CD4-positive, alpha-beta memory T cell (primary cell): ENCODE measurements at regions not wholly inside any gene's neighbourhood (a gene's known extent, or its start where the extent isn't known, plus 50 kb on each side); places are given as distances from the start of the nearest gene placed in this dataset.

Source experiments
- CTCF ChIA-PET: fragments of 350-600 bp; sonication (Branson Sonifier 250); formaldehyde crosslinking; loops from one replicate; lab custom pipeline; 2021; ENCODE audit warnings: inconsistent platforms; ENCODE audit not compliant: partially characterized antibody; lab: Charles Lee
- POLR2A ChIA-PET: fragments of 350-600 bp; sonication (Branson Sonifier 250); formaldehyde crosslinking; loops from one replicate; lab custom pipeline; 2021; ENCODE audit not compliant: partially characterized antibody; lab: Charles Lee
- DNase-seq, 5 donors: peaks; one replicate each; pipeline versions ENCODE4 v3.0.0 to v3.0.0-alpha.2; 2020 to 2022; ENCODE audit warnings: mixed read lengths in 1 of 5
- H3K27ac ChIP-seq: one replicate; pipeline ENCODE4 v1.7.0; 2013; ENCODE audit warnings: low read depth, low read length
- H3K27me3 ChIP-seq: 2 replicates; pipeline ENCODE4 v1.7.0; 2013; ENCODE audit warnings: mild to moderate bottlenecking, low read length, moderate library complexity; ENCODE audit not compliant: insufficient read depth
- H3K36me3 ChIP-seq: 2 replicates; pipeline ENCODE4 v1.7.0; 2013; ENCODE audit warnings: mild to moderate bottlenecking, low read length, moderate library complexity; ENCODE audit not compliant: insufficient read depth
- H3K4me1 ChIP-seq: 2 replicates; pipeline ENCODE4 v1.7.0; 2013; ENCODE audit warnings: mild to moderate bottlenecking, low read length, moderate library complexity; ENCODE audit not compliant: insufficient read depth
- H3K4me3 ChIP-seq, 2 donors: one replicate each; pipeline ENCODE4 v1.7.0; 2013; ENCODE audit warnings: low read length in 2 of 2, mild to moderate bottlenecking in 1 of 2
- H3K9me3 ChIP-seq, 2 donors: one replicate each; pipeline ENCODE4 v1.7.0; 2013; ENCODE audit warnings: low read length in 2 of 2, control low read depth in 1 of 2; ENCODE audit not compliant: control insufficient read depth in 1 of 2
- H3K27ac Mint-ChIP-seq, 7 donors: one replicate each; pipeline ENCODE4 v1.8.0; 2020 to 2021; ENCODE audit warnings: mixed read lengths in 7 of 7, mild to moderate bottlenecking in 6 of 7, inconsistent platforms in 3 of 7, moderate library complexity in 3 of 7
- H3K27me3 Mint-ChIP-seq, 2 donors: one replicate each; pipeline ENCODE4 v1.8.0; 2020 to 2021; ENCODE audit warnings: mixed read lengths in 2 of 2
- H3K36me3 Mint-ChIP-seq, 2 donors: one replicate each; pipeline ENCODE4 v1.8.0; 2020 to 2021; ENCODE audit warnings: mixed read lengths in 2 of 2, inconsistent platforms in 1 of 2, mild to moderate bottlenecking in 1 of 2
- H3K4me1 Mint-ChIP-seq, 4 donors: one replicate each; pipeline ENCODE4 v1.8.0; 2020 to 2021; ENCODE audit warnings: mixed read lengths in 4 of 4, mild to moderate bottlenecking in 1 of 4
- H3K4me3 Mint-ChIP-seq, 8 donors: one replicate each; pipeline ENCODE4 v1.8.0; 2020 to 2021; ENCODE audit warnings: mixed read lengths in 8 of 8, mild to moderate bottlenecking in 7 of 8, moderate library complexity in 6 of 8, inconsistent platforms in 3 of 8
- H3K9me3 Mint-ChIP-seq, 8 donors: one replicate each; pipeline ENCODE4 v1.8.0; 2020 to 2021; ENCODE audit warnings: mixed read lengths in 8 of 8, mild to moderate bottlenecking in 5 of 8, inconsistent platforms in 3 of 8, moderate library complexity in 1 of 8
- intact Hi-C: fragments of 100-400 bp; cut with micrococcal nuclease; formaldehyde crosslinking; loops from one replicate; pipeline ENCODE4 v1.15.1; 2023

DNA sequence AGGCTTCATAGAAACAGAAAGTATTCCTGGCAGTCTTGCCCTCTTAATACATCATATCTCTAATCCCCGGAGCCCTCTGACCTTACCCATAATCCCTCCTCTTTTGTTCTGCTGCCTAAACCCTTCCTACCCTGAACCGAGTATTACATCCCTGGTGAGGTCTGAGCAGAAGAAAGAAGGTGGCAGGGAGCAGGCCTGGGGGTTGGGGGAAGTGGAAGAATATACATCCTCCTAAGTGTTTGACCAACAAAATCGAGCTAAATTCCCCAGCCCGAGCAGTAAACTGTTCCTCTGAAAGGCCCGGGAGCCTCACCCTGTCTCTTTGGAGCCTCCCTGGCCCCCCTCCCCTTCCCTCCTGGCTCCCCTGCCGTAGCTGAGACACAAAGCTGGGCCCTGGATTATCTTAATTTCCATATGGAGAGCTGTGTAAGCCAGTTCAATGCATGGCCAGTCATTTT lies 192.6 kb upstream of the LHX5 start:
- Histone ChIP-seq H3K4me1 (no peaks in the 10 kb centered on the region), H3K27ac (no peak overlapping the region), H3K4me3 (no peak overlapping the region), H3K27me3 (no peaks in the 10 kb centered on the region), H3K9me3 (no peaks in the 10 kb centered on the region), H3K36me3 (no peaks in the 10 kb centered on the region)
- H3K4me1 Mint-ChIP-seq = peaks cover 0 to 2% (median 0%) of the 10 kb centered on the region in 4 donors
- no peak overlapping the region for H3K27ac Mint-ChIP-seq
- CTCF ChIA-PET = no interaction called here
- no peaks in the 10 kb centered on the region for H3K9me3 Mint-ChIP-seq
- peaks cover 14 to 22% of the 10 kb centered on the region in 2 donors for H3K27me3 Mint-ChIP-seq
- H3K36me3 Mint-ChIP-seq = no peaks in the 10 kb centered on the region
- intact Hi-C loops = no loop called here
- POLR2A ChIA-PET = no interaction called here
- DNase-seq = no peak
- H3K4me3 Mint-ChIP-seq = no peak overlapping the region

DNA sequence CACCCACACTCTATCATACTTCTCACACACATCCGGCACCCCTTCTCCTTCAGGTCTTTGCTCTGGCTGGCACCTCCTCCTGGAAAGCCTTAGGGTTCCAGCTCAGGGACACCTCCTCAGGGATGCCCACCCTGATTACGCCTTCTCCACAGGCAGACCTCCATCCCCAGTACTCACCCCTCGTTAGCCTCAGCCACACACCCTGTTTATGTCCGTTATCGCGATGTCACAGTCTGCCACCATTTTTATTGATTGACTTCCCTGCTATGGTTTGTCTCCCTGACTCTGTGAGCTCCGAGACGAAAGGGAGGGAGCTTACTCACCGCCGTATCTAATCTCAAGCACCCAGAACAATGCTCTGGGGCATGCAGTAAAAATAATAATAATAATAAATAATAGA lies 191.7 kb upstream of the LHX5 start:
- Mint-ChIP-seq H3K9me3 (peaks cover 0 to 5% (median 0%) of the 10 kb centered on the region in 8 donors), H3K36me3 (no peaks in the 10 kb centered on the region), H3K4me1 (peaks cover 0 to 2% (median 0%) of the 10 kb centered on the region in 4 donors), H3K27ac (no peak overlapping the region), H3K27me3 (peaks cover 11 to 22% of the 10 kb centered on the region in 2 donors), H3K4me3 (no peak overlapping the region)
- ChIA-PET CTCF (no interaction called here), POLR2A (no interaction called here)
- H3K27ac ChIP-seq = no peak overlapping the region
- no peaks in the 10 kb centered on the region for H3K4me1 ChIP-seq
- H3K4me3 ChIP-seq = no peak overlapping the region
- intact Hi-C loops = no loop called here
- DNase-seq = no peak
- H3K27me3 ChIP-seq = no peaks in the 10 kb centered on the region
- no peaks in the 10 kb centered on the region for H3K9me3 ChIP-seq
- H3K36me3 ChIP-seq = no peaks in the 10 kb centered on the region

DNA sequence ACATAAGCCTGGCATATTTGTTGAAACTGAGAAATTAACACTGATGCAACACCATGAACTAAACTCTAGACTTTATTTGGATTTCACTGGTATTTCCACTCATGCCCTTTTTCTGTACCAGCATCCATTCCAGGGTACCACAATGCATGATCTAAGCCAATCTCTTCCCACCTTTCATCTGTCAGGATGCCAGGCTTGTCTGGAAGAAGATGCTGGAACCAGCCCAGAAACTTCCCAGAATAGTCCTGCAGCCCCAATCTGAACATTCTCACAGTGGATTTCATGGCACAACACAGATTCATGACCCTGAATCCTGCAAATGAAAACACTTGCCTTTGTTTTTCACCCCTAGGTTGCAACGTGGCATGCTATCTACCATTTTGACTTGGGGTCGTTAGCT lies 189.3 kb upstream of the LHX5 start:
- intact Hi-C loops = no loop called here
- Histone ChIP-seq H3K4me3 (no peak overlapping the region), H3K27ac (no peak overlapping the region), H3K9me3 (no peaks in the 10 kb centered on the region), H3K27me3 (no peaks in the 10 kb centered on the region), H3K4me1 (no peaks in the 10 kb centered on the region), H3K36me3 (no peaks in the 10 kb centered on the region)
- Mint-ChIP-seq H3K4me3 (no peak overlapping the region), H3K4me1 (peaks cover 0 to 2% (median 0%) of the 10 kb centered on the region in 4 donors), H3K27me3 (peaks cover 5 to 9% of the 10 kb centered on the region in 2 donors), H3K27ac (no peak overlapping the region), H3K36me3 (no peaks in the 10 kb centered on the region), H3K9me3 (peaks cover 0 to 13% (median 3%) of the 10 kb centered on the region in 8 donors)
- no peak for DNase-seq
- CTCF ChIA-PET = no interaction called here
- POLR2A ChIA-PET = no interaction called here

DNA sequence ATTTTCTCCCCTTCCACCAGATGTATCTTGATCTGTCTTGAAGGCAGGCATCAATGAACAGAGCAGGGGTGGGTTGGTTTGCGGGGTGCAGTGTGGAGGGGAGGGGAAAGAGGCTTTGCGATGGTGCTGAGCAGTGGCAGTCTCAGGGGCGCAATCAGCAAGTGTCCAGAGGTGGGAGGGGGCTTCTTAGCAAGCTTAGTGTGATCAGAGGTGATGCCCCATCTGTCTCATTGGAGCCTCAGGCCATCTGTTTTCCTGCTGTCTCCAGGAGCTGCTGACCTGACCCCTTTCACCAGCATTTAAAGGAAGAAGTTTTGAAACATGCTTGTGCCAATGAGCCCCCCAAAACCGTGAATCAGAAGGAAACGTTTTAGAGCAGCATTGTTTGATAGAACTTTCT lies 187.7 kb upstream of the LHX5 start:
- Mint-ChIP-seq H3K27ac (no peak overlapping the region), H3K9me3 (peaks cover 0 to 25% (median 9%) of the 10 kb centered on the region in 8 donors), H3K36me3 (no peaks in the 10 kb centered on the region), H3K4me3 (no peak overlapping the region), H3K4me1 (no peaks in the 10 kb centered on the region), H3K27me3 (peaks cover 5 to 7% of the 10 kb centered on the region in 2 donors)
- Histone ChIP-seq H3K27me3 (no peaks in the 10 kb centered on the region), H3K9me3 (no peaks in the 10 kb centered on the region), H3K36me3 (no peaks in the 10 kb centered on the region), H3K4me1 (no peaks in the 10 kb centered on the region), H3K27ac (no peak overlapping the region), H3K4me3 (no peak overlapping the region)
- CTCF ChIA-PET = no interaction called here
- intact Hi-C loops = no loop called here
- POLR2A ChIA-PET = no interaction called here
- DNase-seq = no peak

DNA sequence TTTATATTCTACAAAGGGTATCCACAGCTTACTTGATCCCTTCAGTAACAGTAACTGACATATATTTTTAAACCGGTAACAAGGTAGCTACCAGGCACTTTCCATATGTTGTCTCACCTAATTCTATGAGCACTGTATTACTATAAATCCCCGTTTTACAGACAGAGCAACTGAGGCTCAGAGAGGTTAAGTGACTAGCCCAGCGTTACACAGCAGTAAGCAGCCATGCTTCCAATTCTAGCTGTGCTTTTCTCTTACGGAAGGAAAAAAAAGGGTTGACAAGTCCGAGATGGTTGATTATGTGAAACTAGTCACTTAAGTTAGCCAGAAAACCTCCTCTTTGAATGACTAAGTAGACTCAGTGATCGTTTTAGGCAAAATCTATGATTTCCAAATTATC lies 187.3 kb upstream of the LHX5 start:
- CTCF ChIA-PET = no interaction called here

DNA sequence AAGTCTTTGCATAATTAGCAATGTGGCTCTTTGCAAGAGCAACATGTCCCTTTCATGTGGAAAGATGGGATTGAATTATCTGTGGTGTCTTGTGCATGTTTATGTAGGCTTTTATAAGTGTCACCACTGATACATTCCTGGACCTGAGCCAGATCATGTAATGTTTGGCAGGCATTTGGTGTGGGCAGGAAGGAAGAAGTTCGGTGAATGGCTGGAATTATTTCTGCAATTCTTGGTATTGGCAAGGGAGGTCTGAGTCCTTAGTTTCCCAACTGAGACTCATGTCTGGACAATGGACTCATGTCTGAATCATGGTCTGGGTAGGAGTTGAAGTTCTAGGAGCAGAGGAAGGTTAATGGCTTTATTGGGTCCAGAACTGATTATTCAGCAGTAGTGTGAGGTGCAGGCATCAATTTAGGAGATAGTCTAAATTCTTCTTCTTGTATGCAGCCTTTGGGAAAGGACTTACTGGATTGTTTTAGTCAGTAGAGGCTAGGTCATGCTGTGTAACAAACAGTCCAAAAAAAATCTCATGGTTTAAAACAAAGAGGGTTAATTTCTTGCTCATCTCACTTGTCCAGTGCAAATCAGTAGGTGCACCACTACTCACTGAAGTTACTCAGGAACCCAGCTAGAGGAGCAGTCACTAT lies 186.5 kb upstream of the LHX5 start:
- ChIA-PET POLR2A (no interaction called here), CTCF (no interaction called here)
- no peaks in the 10 kb centered on the region for H3K27me3 ChIP-seq
- Mint-ChIP-seq H3K36me3 (peaks cover 0 to 4% of the 10 kb centered on the region in 2 donors), H3K27ac (no peak overlapping the region), H3K9me3 (peaks cover 2 to 35% (median 12%) of the 10 kb centered on the region in 8 donors), H3K4me1 (no peaks in the 10 kb centered on the region), H3K4me3 (no peak overlapping the region), H3K27me3 (peaks cover 5 to 9% of the 10 kb centered on the region in 2 donors)
- no peaks in the 10 kb centered on the region for H3K36me3 ChIP-seq
- DNase-seq = no peak
- no peaks in the 10 kb centered on the region for H3K4me1 ChIP-seq
- no peaks in the 10 kb centered on the region for H3K9me3 ChIP-seq
- H3K4me3 ChIP-seq = no peak overlapping the region
- intact Hi-C loops = no loop called here
- no peak overlapping the region for H3K27ac ChIP-seq

More for the DNA sequence above, 187.3 kb upstream of the LHX5 start:
- DNase-seq = no peak
- Mint-ChIP-seq H3K27ac (no peak overlapping the region), H3K27me3 (peaks cover 5 to 7% of the 10 kb centered on the region in 2 donors), H3K9me3 (peaks cover 0 to 28% (median 9%) of the 10 kb centered on the region in 8 donors), H3K4me1 (no peaks in the 10 kb centered on the region), H3K36me3 (no peaks in the 10 kb centered on the region), H3K4me3 (no peak overlapping the region)
- no peaks in the 10 kb centered on the region for H3K27me3 ChIP-seq
- no peak overlapping the region for H3K4me3 ChIP-seq
- intact Hi-C loops = no loop called here
- H3K36me3 ChIP-seq = no peaks in the 10 kb centered on the region
- POLR2A ChIA-PET = no interaction called here
- no peaks in the 10 kb centered on the region for H3K4me1 ChIP-seq
- no peak overlapping the region for H3K27ac ChIP-seq
- H3K9me3 ChIP-seq = no peaks in the 10 kb centered on the region

DNA sequence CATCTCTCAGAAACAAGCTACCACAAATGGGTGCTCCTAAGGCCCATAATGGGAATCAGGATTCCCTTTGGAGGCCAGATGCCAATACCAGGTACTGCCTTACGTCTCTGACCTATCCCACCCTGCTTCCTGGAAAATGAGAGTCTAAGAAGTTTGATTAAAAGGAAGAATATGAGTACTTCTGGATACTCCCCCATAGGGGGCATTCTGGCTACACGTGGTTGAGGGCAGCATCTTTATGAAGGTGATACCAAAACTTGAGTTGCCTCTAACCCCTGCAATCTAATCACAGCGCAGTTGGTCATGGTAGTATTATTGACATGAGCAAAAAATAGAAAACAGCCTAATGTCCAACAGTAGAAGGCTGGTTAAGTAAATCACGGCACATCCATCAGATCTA lies 184.2 kb upstream of the LHX5 start:
- Histone ChIP-seq H3K4me1 (no peaks in the 10 kb centered on the region), H3K4me3 (no peak overlapping the region), H3K36me3 (no peaks in the 10 kb centered on the region), H3K9me3 (no peaks in the 10 kb centered on the region), H3K27me3 (no peaks in the 10 kb centered on the region), H3K27ac (no peak overlapping the region)
- peaks cover 2 to 35% (median 12%) of the 10 kb centered on the region in 8 donors for H3K9me3 Mint-ChIP-seq
- no peak overlapping the region for H3K27ac Mint-ChIP-seq
- CTCF ChIA-PET = no interaction called here
- H3K4me1 Mint-ChIP-seq = no peaks in the 10 kb centered on the region
- intact Hi-C loops = no loop called here
- H3K36me3 Mint-ChIP-seq = peaks cover 0 to 4% of the 10 kb centered on the region in 2 donors
- H3K4me3 Mint-ChIP-seq = no peak overlapping the region
- POLR2A ChIA-PET = no interaction called here
- H3K27me3 Mint-ChIP-seq = peaks cover 2 to 5% of the 10 kb centered on the region in 2 donors
- no peak for DNase-seq
